GM12878 (cell line): ENCODE measurements at regions not wholly inside any gene's neighbourhood (a gene's known extent, or its start where the extent isn't known, plus 50 kb on each side); places are given as distances from the start of the nearest gene placed in this dataset.

ENCODE experiments used
- ATAC-seq: fragments of 200-7000 bp; cut with Tn5 transposase; 3 replicates; pipeline ENCODE4 v1.9.1; 2020; ENCODE audit warnings: mild to moderate bottlenecking, moderate library complexity
- BruUV-seq: library from RNA; stranded (reverse); fragments of 400-500 nt; replicated peaks from 2 replicates; lab custom pipeline; 2021; lab: Mats Ljungman, UMichigan
- CTCF ChIA-PET: fragments of 300-600 bp; sonication (Branson Sonifier 250); formaldehyde crosslinking; extraction: SDS; loops from one replicate; lab custom pipeline; 2021; ENCODE audit warnings: inconsistent platforms; lab: Yijun Ruan, JAX
- POLR2A ChIA-PET: fragments of 350-600 bp; formaldehyde crosslinking; extraction: SDS; loops from one replicate; lab custom pipeline; 2021; ENCODE audit warnings: inconsistent platforms; lab: Charles Lee
- RAD21 ChIA-PET: fragments of 300-600 bp; sonication (Branson Sonifier 250); formaldehyde crosslinking; loops from one replicate; lab custom pipeline; 2023; ENCODE audit warnings: antibody characterized with exemption; ENCODE audit not compliant: unreplicated experiment; lab: Charles Lee
- SMC1A ChIA-PET: fragments of 300-600 bp; sonication (Branson Sonifier 250); formaldehyde crosslinking; loops from one replicate; lab custom pipeline; 2023; ENCODE audit not compliant: unreplicated experiment, uncharacterized antibody; lab: Charles Lee
- DNase-seq: peaks from one replicate; pipeline ENCODE4 v3.0.0-alpha.2; 2011; ENCODE audit warnings: low read depth, low spot score
- FAIRE-seq: peaks from 3 replicates; lab custom pipeline; 2011; peaks lifted over from hg19 to GRCh38; lab: Jason Lieb, UNC
- H2AFZ ChIP-seq: 2 replicates; pipeline ENCODE4 v1.6.0; 2011; ENCODE audit warnings: low read depth, low read length, control low read depth; ENCODE audit not compliant: control insufficient read depth
- H3K27ac ChIP-seq: 2 replicates; pipeline ENCODE4 v1.5.1; 2011; ENCODE audit warnings: control low read depth; ENCODE audit not compliant: control insufficient read depth, insufficient read depth
- H3K27me3 ChIP-seq, 2 experiments: replicated peaks in 1 of 2; 2 replicates each; pipeline versions ENCODE4 v1.6.0 to v1.6.1; 2011; ENCODE audit warnings: low read length in 1 of 2; ENCODE audit not compliant: control insufficient read depth in 2 of 2, insufficient read depth in 2 of 2
- H3K36me3 ChIP-seq, 2 experiments: 2 replicates each; pipeline ENCODE4 v1.5.1; 2011; ENCODE audit warnings: low read length in 1 of 2; ENCODE audit not compliant: control insufficient read depth in 2 of 2, insufficient read depth in 2 of 2
- H3K4me1 ChIP-seq: 2 replicates; pipeline ENCODE4 v1.6.1; 2011; ENCODE audit warnings: mild to moderate bottlenecking, low read length, moderate library complexity, mixed read lengths; ENCODE audit not compliant: control insufficient read depth, insufficient read depth
- H3K4me2 ChIP-seq: 2 replicates; pipeline ENCODE4 v1.6.0; 2011; ENCODE audit warnings: control low read depth; ENCODE audit not compliant: control insufficient read depth, insufficient read depth
- H3K4me3 ChIP-seq: fragments of 200-600 bp; sonication (generic); 2 replicates; pipeline ENCODE4 v1.5.1; 2016
- H3K79me2 ChIP-seq: 2 replicates; pipeline ENCODE4 v1.6.0; 2011; ENCODE audit warnings: low read length; ENCODE audit not compliant: control insufficient read depth, insufficient read depth
- H3K9ac ChIP-seq: 2 replicates; pipeline ENCODE4 v1.8.0; 2011; ENCODE audit warnings: low read length, control low read depth, mixed read lengths; ENCODE audit not compliant: control insufficient read depth, insufficient read depth
- H3K9me3 ChIP-seq: replicated peaks from 3 replicates; pipeline ENCODE4 v1.5.1; 2011; ENCODE audit warnings: mild to moderate bottlenecking, low read length; ENCODE audit not compliant: control insufficient read depth, insufficient read depth
- H4K20me1 ChIP-seq: 2 replicates; pipeline ENCODE4 v1.6.0; 2011; ENCODE audit not compliant: control insufficient read depth, insufficient read depth
- BCL3 ChIP-seq: IDR thresholded peaks from 2 replicates; pipeline ENCODE4 v1.6.1; 2011; ENCODE audit warnings: borderline replicate concordance, low read depth, mild to moderate bottlenecking, moderate library complexity, low read length; ENCODE audit not compliant: insufficient read depth, poor library complexity, severe bottlenecking
- CHD1 ChIP-seq: IDR thresholded peaks from 2 replicates; pipeline ENCODE4 v1.6.1; 2012; ENCODE audit warnings: low read depth, low read length, improper control_type of control experiment
- E2F4 ChIP-seq: IDR thresholded peaks from 2 replicates; pipeline ENCODE4 v1.6.1; 2012; ENCODE audit warnings: low read depth, low read length, improper control_type of control experiment
- EGR1 ChIP-seq, 2 experiments: IDR thresholded peaks; 1 replicate in 1 of 2; 2 replicates in 1 of 2; pipeline ENCODE4 v1.6.1; 2011 to 2012; ENCODE audit warnings: low read depth in 2 of 2, low read length in 2 of 2, borderline replicate concordance in 1 of 2, mild to moderate bottlenecking in 1 of 2, moderate library complexity in 1 of 2
- IKZF2 ChIP-seq, 2 experiments: fragments of 450-650 bp; IDR thresholded peaks; 2 replicates each; pipeline ENCODE4 v1.6.1; 2017; ENCODE audit warnings: mild to moderate bottlenecking in 2 of 2, moderate library complexity in 2 of 2
- IRF5 ChIP-seq: fragments of 450-650 bp; IDR thresholded peaks from 2 replicates; pipeline ENCODE4 v1.6.1; 2017; ENCODE audit warnings: borderline replicate concordance
- KLF5 ChIP-seq: fragments of 450-650 bp; IDR thresholded peaks from 2 replicates; pipeline ENCODE4 v1.6.1; 2014; ENCODE audit warnings: mild to moderate bottlenecking; ENCODE audit not compliant: partially characterized antibody
- MTA3 ChIP-seq: IDR thresholded peaks from 2 replicates; pipeline ENCODE4 v1.6.1; 2012; ENCODE audit warnings: low read length, inconsistent platforms, borderline replicate concordance
- RELB ChIP-seq: fragments of 450-650 bp; IDR thresholded peaks from 2 replicates; pipeline ENCODE4 v1.6.1; 2017; ENCODE audit warnings: low read depth, mild to moderate bottlenecking, moderate library complexity
- STAT1 ChIP-seq: fragments of 450-650 bp; conservative IDR thresholded peaks from 2 replicates; pipeline ENCODE4 v1.6.1; 2014; ENCODE audit warnings: antibody characterized with exemption, mild to moderate bottlenecking
- ZNF384 ChIP-seq: IDR thresholded peaks from 2 replicates; pipeline ENCODE4 v1.6.1; 2012; ENCODE audit warnings: low read depth, mild to moderate bottlenecking, low read length, improper control_type of control experiment, borderline replicate concordance
- ZNF687 ChIP-seq: fragments of 450-650 bp; IDR thresholded peaks from 2 replicates; pipeline ENCODE4 v1.6.1; 2017; ENCODE audit warnings: mild to moderate bottlenecking, moderate library complexity
- WGBS: methylation state at CpG from one replicate; pipeline ENCODE4 v1.1.6; 2016; ENCODE audit warnings: low lambda C conversion rate; ENCODE audit not compliant: insufficient replicate concordance, insufficient coverage; ENCODE audit errors: missing lambda C conversion rate; 5-methylcytosine and 5-hydroxymethylcytosine counted together
- in situ Hi-C: fragments of 300-500 bp; cut with MboI; formaldehyde crosslinking; loops from 9 replicates; pipeline ENCODE4 v1.14.3; 2018; ENCODE audit warnings: mixed read lengths
- intact Hi-C: fragments of 100-400 bp; cut with micrococcal nuclease; formaldehyde crosslinking; loops from one replicate; pipeline ENCODE4 v1.14.2; 2022; ENCODE audit not compliant: unreplicated experiment

- no peaks in the 10 kb centered on the region for H3K36me3 ChIP-seq
- no peak overlapping the region for H3K27ac ChIP-seq
- H3K4me2 ChIP-seq: no peak overlapping the region
- no peak overlapping the region for H3K9ac ChIP-seq
- no peak for TF ChIP-seq EGR1 (IDR thresholded peaks at IDR 0.05; ENCODE audit: borderline replicate concordance in 1 of 2, low read depth in 2 of 2, low read length in 2 of 2)
- TF ChIP-seq IKZF2 (IDR thresholded peaks at IDR 0.05): no peak
- no peak for TF ChIP-seq ZNF687
- TF ChIP-seq STAT1: no peak
- TF ChIP-seq IRF5: no peak
- TF ChIP-seq BCL3: no peak
- no peak for TF ChIP-seq RELB
- TF ChIP-seq MTA3: no peak
- TF ChIP-seq ZNF384: no peak
- no peak for TF ChIP-seq KLF5
- no peak for TF ChIP-seq E2F4
- TF ChIP-seq CHD1: no peak
- no peaks in the 10 kb centered on the region for H3K27me3 ChIP-seq
- no peak overlapping the region for H2AFZ ChIP-seq
- ChIA-PET POLR2A (interaction anchor here (0.7 to 1.1 kb wide), 2 partner anchors 56 to 890 kb away, joined by 3 to 4 read pairs; no protein-coding TSS in a partner anchor), CTCF (interaction anchor here (2.8 to 10.5 kb wide), 2 partner anchors 36 to 63 kb away, joined by 12 to 134 read pairs; no protein-coding TSS in a partner anchor), SMC1A (interaction anchor here (0.5 to 1.2 kb wide), 2 partner anchors 15 to 60 kb away, joined by 3 read pairs; no protein-coding TSS in a partner anchor), RAD21 (no interaction called here)
- no TSS peak for BruUV-seq
- FAIRE-seq (no peak), ATAC-seq (no peak), DNase-seq (no peak)
- no peaks in the 10 kb centered on the region for H3K79me2 ChIP-seq
- peaks cover 15% of the 10 kb centered on the region for H3K4me1 ChIP-seq
- intact Hi-C loops: no loop called here
- in situ Hi-C loops: no loop called here
- no peaks in the 10 kb centered on the region for H3K9me3 ChIP-seq
- no peaks in the 10 kb centered on the region for H4K20me1 ChIP-seq
- 0% methylated on average over 1 of the region's 1 CpG for WGBS
- H3K4me3 ChIP-seq: no peak overlapping the region
Observed at GRCh38 chr5:32526810-32527209, 58.5 kb upstream of the SUB1 start.
